K562 (cell line): ENCODE measurements at regions not wholly inside any gene's neighbourhood (a gene's known extent, or its start where the extent isn't known, plus 50 kb on each side); places are given as distances from the start of the nearest gene placed in this dataset.

Experiments used
- ATAC-seq: fragments of 200-7000 bp; cut with Tn5 transposase; 3 replicates; pipeline ENCODE4 v1.9.1; 2020; ENCODE audit warnings: moderate library complexity
- BruUV-seq: library from RNA; stranded (reverse); fragments of 400-500 nt; replicated peaks from 2 replicates; lab custom pipeline; 2021; lab: Mats Ljungman, UMichigan
- CTCF ChIA-PET: fragments of 300-600 bp; formaldehyde crosslinking; extraction: SDS; loops from one replicate; lab custom pipeline; 2021; ENCODE audit warnings: low intra/inter-chr PET ratio; lab: Yijun Ruan, JAX
- POLR2A ChIA-PET: fragments of 300-600, 350-650 bp; sonication (Branson Sonifier 250); formaldehyde crosslinking; extraction: SDS; loops from one replicate; lab custom pipeline; 2021; ENCODE audit warnings: antibody characterized with exemption, inconsistent platforms; lab: Yijun Ruan, JAX
- DNase-seq, 4 experiments: peaks; one replicate each; pipeline versions ENCODE4 v3.0.0 to v3.0.0-alpha.2; 2011 to 2018; ENCODE audit warnings: low spot score in 3 of 4, mixed read lengths in 3 of 4; ENCODE audit errors: extremely low read depth in 1 of 4
- FAIRE-seq: peaks from 2 replicates; lab custom pipeline; 2011; peaks lifted over from hg19 to GRCh38; lab: Jason Lieb, UNC
- H2AFZ ChIP-seq: 2 replicates; pipeline ENCODE4 v1.6.0; 2011; ENCODE audit warnings: low read depth, low read length, control low read depth, inconsistent platforms
- H3K27ac ChIP-seq: fragments of 200-600 bp; 3 replicates; pipeline ENCODE4 v1.8.0; 2011; ENCODE audit warnings: low read depth, mild to moderate bottlenecking, control low read depth, inconsistent platforms, low read length, moderate library complexity, mixed read lengths; ENCODE audit errors: extremely low read depth
- H3K27me3 ChIP-seq, 2 experiments: fragments of 300-600 bp in 1 of 2; 2 replicates in 1 of 2; 3 replicates in 1 of 2; pipeline versions ENCODE4 v1.6.0 to v1.8.0; 2011; ENCODE audit warnings: inconsistent platforms in 2 of 2, low read length in 2 of 2, mild to moderate bottlenecking in 1 of 2, mixed read lengths in 1 of 2, moderate library complexity in 1 of 2; ENCODE audit not compliant: control insufficient read depth in 2 of 2, insufficient read depth in 2 of 2
- H3K36me3 ChIP-seq: fragments of 300-600 bp; 3 replicates; pipeline ENCODE4 v1.8.0; 2011; ENCODE audit warnings: mild to moderate bottlenecking, low read length, inconsistent platforms; ENCODE audit not compliant: control insufficient read depth, insufficient read depth
- H3K4me1 ChIP-seq, 2 experiments: fragments of 200-600 bp in 1 of 2; replicated peaks in 1 of 2; 2 replicates in 1 of 2; 3 replicates in 1 of 2; pipeline versions ENCODE4 v1.5.1 to v1.8.0; 2011; ENCODE audit warnings: inconsistent platforms in 2 of 2, low read length in 2 of 2, mild to moderate bottlenecking in 1 of 2, mixed read lengths in 1 of 2, moderate library complexity in 1 of 2; ENCODE audit not compliant: control insufficient read depth in 2 of 2, insufficient read depth in 2 of 2
- H3K4me2 ChIP-seq: 2 replicates; pipeline ENCODE4 v1.6.1; 2011; ENCODE audit warnings: low read length, control low read depth, inconsistent platforms, mixed read lengths; ENCODE audit not compliant: insufficient read depth
- H3K4me3 ChIP-seq: fragments of 200-600 bp; sonication (generic), shearing (Covaris generic); 2 replicates; pipeline ENCODE4 v1.5.1; 2016; ENCODE audit warnings: control low read depth, inconsistent platforms
- H3K79me2 ChIP-seq: fragments of 200-600 bp; 3 replicates; pipeline ENCODE4 v1.8.0; 2011; ENCODE audit warnings: low read length, inconsistent platforms; ENCODE audit not compliant: control insufficient read depth, insufficient read depth
- H3K9ac ChIP-seq, 2 experiments: 2 replicates each; pipeline versions ENCODE4 v1.6.0 to v1.6.1; 2011; ENCODE audit warnings: low read depth in 2 of 2, low read length in 2 of 2, control low read depth in 1 of 2, inconsistent platforms in 1 of 2, mild to moderate bottlenecking in 1 of 2, mixed read lengths in 1 of 2; ENCODE audit not compliant: insufficient read depth in 1 of 2
- H3K9me1 ChIP-seq: one replicate; pipeline ENCODE4 v1.6.0; 2011; ENCODE audit warnings: inconsistent platforms, mild to moderate bottlenecking, low read length, moderate library complexity; ENCODE audit not compliant: control insufficient read depth, insufficient read depth
- H3K9me3 ChIP-seq: replicated peaks from 2 replicates; pipeline ENCODE4 v1.5.1; 2011; ENCODE audit warnings: low read depth, low read length, inconsistent platforms; ENCODE audit not compliant: control insufficient read depth, insufficient read depth
- H4K20me1 ChIP-seq: replicated peaks from 2 replicates; pipeline ENCODE4 v1.6.1; 2011; ENCODE audit warnings: low read length, inconsistent platforms, mixed read lengths; ENCODE audit not compliant: control insufficient read depth, insufficient read depth
- AFF1 ChIP-seq, 2 experiments: fragments of 450-650 bp; IDR thresholded peaks; 2 replicates each; pipeline ENCODE4 v1.6.1; 2018; ENCODE audit warnings: mild to moderate bottlenecking in 2 of 2, low read depth in 1 of 2; ENCODE audit not compliant: partially characterized antibody in 2 of 2
- NCOA1 ChIP-seq: fragments of 450-650 bp; IDR thresholded peaks from 2 replicates; pipeline ENCODE4 v1.6.1; 2016; ENCODE audit warnings: low read depth
- NELFE ChIP-seq: IDR thresholded peaks from 2 replicates; pipeline ENCODE4 v1.6.1; 2011; ENCODE audit warnings: mild to moderate bottlenecking; ENCODE audit not compliant: insufficient read depth, insufficient read length
- NFE2L1 ChIP-seq: fragments of 450-650 bp; IDR thresholded peaks from 2 replicates; pipeline ENCODE4 v1.6.1; 2016; ENCODE audit warnings: missing genetic modification characterization, low read depth, mild to moderate bottlenecking, missing compliant biosample characterization, moderate library complexity, borderline replicate concordance
- PHF20 ChIP-seq: fragments of 450-650 bp; IDR thresholded peaks from 2 replicates; pipeline ENCODE4 v1.6.1; 2018; ENCODE audit not compliant: partially characterized antibody
- STAT5A ChIP-seq: IDR thresholded peaks from 2 replicates; pipeline ENCODE4 v1.6.1; 2012; ENCODE audit warnings: low read length, inconsistent platforms, borderline replicate concordance
- TEAD1 ChIP-seq, 2 experiments: fragments of 450-650 bp in 1 of 2; sonication (generic) in 1 of 2; formaldehyde crosslinking; IDR thresholded peaks; 2 replicates each; pipeline versions ENCODE4 v1.4.0 to v1.8.0; 2020 to 2022; ENCODE audit warnings: mild to moderate bottlenecking in 2 of 2, missing genetic modification reagents in 1 of 2
- ZHX1 ChIP-seq: fragments of 150-350 bp; conservative IDR thresholded peaks from 2 replicates; pipeline ENCODE4 v1.6.1; 2014; ENCODE audit warnings: low read length
- ZNF316 ChIP-seq: fragments of 450-650 bp; IDR thresholded peaks from 2 replicates; pipeline ENCODE4 v1.6.1; 2016
- WGBS: fragments of 100-300 bp; shearing (Covaris generic); methylation state at CpG from one replicate; pipeline ENCODE4 v1.1.6; 2016; ENCODE audit warnings: low coverage, mixed read lengths; ENCODE audit not compliant: insufficient coverage; ENCODE audit errors: missing lambda C conversion rate; 5-methylcytosine and 5-hydroxymethylcytosine counted together
- in situ Hi-C: fragments of 300-500 bp; cut with MboI; formaldehyde crosslinking; loops from 4 replicates; pipeline ENCODE4 v1.15.0; 2018; ENCODE audit warnings: inconsistent platforms, mixed read lengths
- intact Hi-C: fragments of 100-400 bp; cut with micrococcal nuclease; formaldehyde crosslinking; loops from 2 replicates; pipeline ENCODE4 v1.14.2; 2022
- TF ChIP-seq, protein P1 (sequence below): sonication (generic); formaldehyde crosslinking; IDR thresholded peaks from 2 replicates; pipeline ENCODE4 v1.8.0; 2023; ENCODE audit warnings: mild to moderate bottlenecking, missing genetic modification reagents

DNA sequence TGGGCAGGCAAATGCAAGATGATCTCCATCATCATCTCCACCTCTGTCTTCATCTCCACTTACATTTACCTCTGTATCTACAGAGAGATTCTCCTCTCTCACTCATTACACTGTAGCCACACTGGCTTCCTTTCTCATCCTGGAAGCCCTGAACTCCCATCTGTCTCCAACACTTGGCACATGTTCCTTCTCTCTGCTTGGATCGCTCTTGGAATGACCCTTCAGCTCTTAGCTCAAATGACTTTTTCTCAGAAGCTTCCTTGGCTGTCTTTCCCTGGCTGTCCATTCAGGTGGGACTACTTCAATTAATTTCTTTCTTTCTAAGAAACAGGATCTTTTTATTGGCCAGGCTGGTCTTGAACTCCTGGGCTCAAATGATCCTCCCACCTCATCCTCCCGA lies 120.0 kb upstream of the KLF4 start (continued):
- TF ChIP-seq ZHX1 (no peak), NELFE (no peak), NFE2L1 (tag) (no peak)

DNA sequence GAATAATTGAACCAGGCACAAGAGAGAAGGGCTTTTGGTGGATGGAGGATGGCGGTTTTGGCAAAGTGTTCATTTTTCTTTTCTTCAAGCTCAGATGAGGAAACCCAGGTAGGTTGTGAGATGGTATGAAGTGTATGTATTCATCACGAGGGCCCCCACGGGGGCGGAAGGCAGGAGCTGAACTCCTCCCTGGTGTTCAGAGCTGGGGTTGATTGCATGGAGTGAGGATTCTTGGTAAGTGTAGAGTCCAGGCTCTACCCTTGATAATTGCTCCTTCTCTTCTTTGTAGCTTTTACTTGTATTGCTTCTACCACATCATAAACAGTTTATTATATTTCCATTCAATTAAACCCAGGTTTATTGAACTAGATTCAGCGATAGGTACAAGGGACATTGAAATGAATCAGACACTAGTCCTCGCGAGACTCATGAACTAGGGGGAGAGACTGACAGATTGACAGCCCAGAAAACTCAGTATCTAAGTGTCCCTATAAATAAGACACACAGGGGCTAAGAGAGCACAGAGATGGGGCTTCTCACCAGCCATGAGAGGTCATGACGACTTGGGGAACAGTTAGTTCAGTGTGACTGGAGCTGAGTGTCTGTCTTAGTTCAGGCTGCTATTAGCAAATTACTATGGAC lies 116.7 kb upstream of the KLF4 start:
- FAIRE-seq: no peak
- Histone ChIP-seq H3K4me2 (no peak overlapping the region), H3K27me3 (peaks cover 0 to 5% of the 10 kb centered on the region in 2 experiments; a peak in 3 of 5 replicates), H3K4me1 (no peaks in the 10 kb centered on the region), H3K9me1 (no peaks in the 10 kb centered on the region), H3K79me2 (no peaks in the 10 kb centered on the region), H3K27ac (no peak overlapping the region), H3K4me3 (no peak overlapping the region), H2AFZ (no peak overlapping the region), H3K9me3 (no peaks in the 10 kb centered on the region), H4K20me1 (no peaks in the 10 kb centered on the region), H3K36me3 (no peaks in the 10 kb centered on the region), H3K9ac (no peak overlapping the region)
- 3% methylated on average over 8 of the region's 8 CpGs for WGBS
- ChIA-PET POLR2A (interaction anchor here (0.8 kb wide), 1 partner anchor 210 kb away, joined by 4 read pairs; no protein-coding TSS in a partner anchor), CTCF (no interaction called here)
- in situ Hi-C loops: no loop called here
- DNase-seq: no peak
- intact Hi-C loops: no loop called here
- ATAC-seq: no peak
- BruUV-seq: no TSS peak
- TF ChIP-seq, protein P1, sequence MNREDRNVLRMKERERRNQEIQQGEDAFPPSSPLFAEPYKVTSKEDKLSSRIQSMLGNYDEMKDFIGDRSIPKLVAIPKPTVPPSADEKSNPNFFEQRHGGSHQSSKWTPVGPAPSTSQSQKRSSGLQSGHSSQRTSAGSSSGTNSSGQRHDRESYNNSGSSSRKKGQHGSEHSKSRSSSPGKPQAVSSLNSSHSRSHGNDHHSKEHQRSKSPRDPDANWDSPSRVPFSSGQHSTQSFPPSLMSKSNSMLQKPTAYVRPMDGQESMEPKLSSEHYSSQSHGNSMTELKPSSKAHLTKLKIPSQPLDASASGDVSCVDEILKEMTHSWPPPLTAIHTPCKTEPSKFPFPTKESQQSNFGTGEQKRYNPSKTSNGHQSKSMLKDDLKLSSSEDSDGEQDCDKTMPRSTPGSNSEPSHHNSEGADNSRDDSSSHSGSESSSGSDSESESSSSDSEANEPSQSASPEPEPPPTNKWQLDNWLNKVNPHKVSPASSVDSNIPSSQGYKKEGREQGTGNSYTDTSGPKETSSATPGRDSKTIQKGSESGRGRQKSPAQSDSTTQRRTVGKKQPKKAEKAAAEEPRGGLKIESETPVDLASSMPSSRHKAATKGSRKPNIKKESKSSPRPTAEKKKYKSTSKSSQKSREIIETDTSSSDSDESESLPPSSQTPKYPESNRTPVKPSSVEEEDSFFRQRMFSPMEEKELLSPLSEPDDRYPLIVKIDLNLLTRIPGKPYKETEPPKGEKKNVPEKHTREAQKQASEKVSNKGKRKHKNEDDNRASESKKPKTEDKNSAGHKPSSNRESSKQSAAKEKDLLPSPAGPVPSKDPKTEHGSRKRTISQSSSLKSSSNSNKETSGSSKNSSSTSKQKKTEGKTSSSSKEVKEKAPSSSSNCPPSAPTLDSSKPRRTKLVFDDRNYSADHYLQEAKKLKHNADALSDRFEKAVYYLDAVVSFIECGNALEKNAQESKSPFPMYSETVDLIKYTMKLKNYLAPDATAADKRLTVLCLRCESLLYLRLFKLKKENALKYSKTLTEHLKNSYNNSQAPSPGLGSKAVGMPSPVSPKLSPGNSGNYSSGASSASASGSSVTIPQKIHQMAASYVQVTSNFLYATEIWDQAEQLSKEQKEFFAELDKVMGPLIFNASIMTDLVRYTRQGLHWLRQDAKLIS: no peak
- TF ChIP-seq STAT5A (no peak), TEAD1 (CRISPR knock-in tag; IDR thresholded peaks at IDR 0.05) (no peak), NCOA1 (no peak), PHF20 (no peak), AFF1 (IDR thresholded peaks at IDR 0.05; ENCODE audit: low read depth in 1 of 2, partially characterized antibody in 2 of 2) (no peak), ZNF316 (no peak)
